ENCODE measurements at regions not wholly inside any gene's neighbourhood (a gene's known extent, or its start where the extent isn't known, plus 50 kb on each side); places are given as distances from the start of the nearest gene placed in this dataset.

DNA sequence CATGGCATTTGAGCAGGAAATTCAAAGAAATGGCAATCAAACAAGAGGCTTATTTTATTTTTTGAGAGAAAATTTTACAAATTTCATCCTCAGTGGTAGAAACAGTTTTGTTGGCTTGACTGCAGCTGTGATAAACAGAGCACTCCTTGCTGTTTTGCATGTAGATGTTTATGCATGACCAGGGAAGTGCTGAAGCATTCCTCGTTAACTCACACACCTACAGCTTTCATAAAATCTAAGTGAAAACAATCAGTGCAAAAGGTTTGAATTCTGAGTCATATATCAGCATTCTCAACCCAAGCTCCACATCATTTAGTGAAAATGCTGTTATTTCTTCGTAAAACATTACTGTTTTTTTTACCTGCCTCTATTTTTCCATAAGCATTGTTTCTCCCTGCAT is 146.6 kb upstream of the CCDC68 start:
- Mint-ChIP-seq H3K9me3 (ENCODE audit: low read depth) (no peaks in the 10 kb centered on the region), H3K27ac (ENCODE audit: unreplicated experiment) (no peak overlapping the region), H3K4me1 (ENCODE audit: low read depth) (peaks cover 15% of the 10 kb centered on the region), H3K36me3 (ENCODE audit: low read depth) (no peaks in the 10 kb centered on the region), H3K27me3 (ENCODE audit: low read depth) (no peaks in the 10 kb centered on the region), H3K4me3 (ENCODE audit: unreplicated experiment) (no peak overlapping the region)
- DNase-seq (ENCODE audit: low spot score): no peak
- TF ChIP-seq, protein P1, sequence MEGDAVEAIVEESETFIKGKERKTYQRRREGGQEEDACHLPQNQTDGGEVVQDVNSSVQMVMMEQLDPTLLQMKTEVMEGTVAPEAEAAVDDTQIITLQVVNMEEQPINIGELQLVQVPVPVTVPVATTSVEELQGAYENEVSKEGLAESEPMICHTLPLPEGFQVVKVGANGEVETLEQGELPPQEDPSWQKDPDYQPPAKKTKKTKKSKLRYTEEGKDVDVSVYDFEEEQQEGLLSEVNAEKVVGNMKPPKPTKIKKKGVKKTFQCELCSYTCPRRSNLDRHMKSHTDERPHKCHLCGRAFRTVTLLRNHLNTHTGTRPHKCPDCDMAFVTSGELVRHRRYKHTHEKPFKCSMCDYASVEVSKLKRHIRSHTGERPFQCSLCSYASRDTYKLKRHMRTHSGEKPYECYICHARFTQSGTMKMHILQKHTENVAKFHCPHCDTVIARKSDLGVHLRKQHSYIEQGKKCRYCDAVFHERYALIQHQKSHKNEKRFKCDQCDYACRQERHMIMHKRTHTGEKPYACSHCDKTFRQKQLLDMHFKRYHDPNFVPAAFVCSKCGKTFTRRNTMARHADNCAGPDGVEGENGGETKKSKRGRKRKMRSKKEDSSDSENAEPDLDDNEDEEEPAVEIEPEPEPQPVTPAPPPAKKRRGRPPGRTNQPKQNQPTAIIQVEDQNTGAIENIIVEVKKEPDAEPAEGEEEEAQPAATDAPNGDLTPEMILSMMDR (IDR thresholded peaks at IDR 0.05): no peak

DNA sequence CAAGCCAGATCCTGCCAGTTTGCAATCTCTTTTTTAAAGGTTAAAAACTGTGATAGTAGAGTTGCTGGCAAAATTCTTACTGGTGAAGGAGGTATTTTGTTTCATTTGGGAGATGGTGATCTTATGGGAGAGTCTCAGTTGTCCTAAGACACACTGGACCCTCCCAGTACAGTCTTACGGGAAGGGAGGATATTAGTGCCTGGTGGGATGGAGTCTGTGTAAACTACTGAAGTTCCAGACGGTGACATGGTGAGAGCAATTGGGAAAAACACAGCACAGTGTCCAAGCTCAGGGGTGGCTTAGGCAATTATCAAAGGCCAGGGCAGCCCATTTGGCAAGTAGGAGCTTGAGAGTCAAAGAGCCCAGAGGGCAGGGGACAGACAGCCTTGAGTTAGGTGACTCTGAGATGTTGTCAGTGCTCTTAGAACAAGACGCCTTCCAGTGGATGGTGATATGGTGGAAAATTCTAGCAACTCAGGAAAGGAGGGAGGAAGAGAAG is 143.7 kb upstream of the CCDC68 start:
- Mint-ChIP-seq H3K27ac (ENCODE audit: unreplicated experiment) (no peak overlapping the region), H3K4me3 (ENCODE audit: unreplicated experiment) (no peak overlapping the region), H3K9me3 (ENCODE audit: low read depth) (no peaks in the 10 kb centered on the region), H3K4me1 (ENCODE audit: low read depth) (peaks cover 16% of the 10 kb centered on the region), H3K27me3 (ENCODE audit: low read depth) (no peaks in the 10 kb centered on the region), H3K36me3 (ENCODE audit: low read depth) (no peaks in the 10 kb centered on the region)
- TF ChIP-seq, protein P1 (IDR thresholded peaks at IDR 0.05): no peak
- no peak for DNase-seq (ENCODE audit: low spot score)

DNA sequence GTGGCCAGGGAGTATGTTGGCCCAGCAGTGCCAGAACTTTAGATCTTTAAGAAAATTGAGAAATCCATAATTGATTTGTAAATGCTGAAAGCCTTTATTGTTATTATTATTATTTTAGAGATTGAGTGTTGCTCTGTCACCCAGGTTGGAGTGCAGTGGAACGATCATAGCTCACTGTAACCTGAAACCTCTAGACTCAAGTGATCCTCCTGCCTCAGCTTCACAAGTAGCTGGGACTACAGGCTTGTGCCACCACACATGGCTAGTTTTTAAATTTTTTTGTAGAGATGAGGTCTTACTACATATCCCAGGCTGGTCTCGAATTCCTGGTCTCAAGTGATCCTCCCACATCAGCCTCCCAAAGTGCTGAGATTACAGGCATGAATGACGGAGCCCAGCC is 143.2 kb upstream of the CCDC68 start:
- no peaks in the 10 kb centered on the region for H3K27me3 Mint-ChIP-seq (ENCODE audit: low read depth)
- peaks cover 21% of the 10 kb centered on the region for H3K4me1 Mint-ChIP-seq (ENCODE audit: low read depth)
- TF ChIP-seq, protein P1 (IDR thresholded peaks at IDR 0.05): no peak
- H3K36me3 Mint-ChIP-seq (ENCODE audit: low read depth): no peaks in the 10 kb centered on the region
- no peak for DNase-seq (ENCODE audit: low spot score)
- no peak overlapping the region for H3K27ac Mint-ChIP-seq (ENCODE audit: unreplicated experiment)
- H3K9me3 Mint-ChIP-seq (ENCODE audit: low read depth): no peaks in the 10 kb centered on the region
- H3K4me3 Mint-ChIP-seq (ENCODE audit: unreplicated experiment): no peak overlapping the region

DNA sequence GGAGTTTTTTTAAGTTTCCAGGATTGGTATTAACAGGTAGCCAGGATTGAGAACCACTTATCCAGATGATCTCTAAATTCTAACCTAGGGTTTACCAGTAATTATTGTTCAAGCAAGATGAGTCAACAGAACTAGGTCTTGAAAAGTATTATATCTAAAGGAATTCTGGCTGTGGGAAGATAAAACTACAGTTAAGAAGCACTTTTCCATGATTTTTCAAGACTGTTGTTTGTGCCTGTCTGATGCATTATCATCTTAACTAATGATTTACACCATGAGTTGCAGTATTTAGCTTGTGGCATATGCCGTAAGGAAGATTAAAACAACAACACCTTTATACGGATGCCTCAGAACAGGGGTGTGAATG is 142.2 kb upstream of the CCDC68 start:
- H3K9me3 Mint-ChIP-seq (ENCODE audit: low read depth): no peaks in the 10 kb centered on the region
- no peaks in the 10 kb centered on the region for H3K36me3 Mint-ChIP-seq (ENCODE audit: low read depth)
- peaks cover 31% of the 10 kb centered on the region for H3K4me1 Mint-ChIP-seq (ENCODE audit: low read depth)
- TF ChIP-seq, protein P1 (IDR thresholded peaks at IDR 0.05): no peak
- no peaks in the 10 kb centered on the region for H3K27me3 Mint-ChIP-seq (ENCODE audit: low read depth)
- no peak for DNase-seq (ENCODE audit: low spot score)
- H3K4me3 Mint-ChIP-seq (ENCODE audit: unreplicated experiment): no peak overlapping the region
- H3K27ac Mint-ChIP-seq (ENCODE audit: unreplicated experiment): no peak overlapping the region

DNA sequence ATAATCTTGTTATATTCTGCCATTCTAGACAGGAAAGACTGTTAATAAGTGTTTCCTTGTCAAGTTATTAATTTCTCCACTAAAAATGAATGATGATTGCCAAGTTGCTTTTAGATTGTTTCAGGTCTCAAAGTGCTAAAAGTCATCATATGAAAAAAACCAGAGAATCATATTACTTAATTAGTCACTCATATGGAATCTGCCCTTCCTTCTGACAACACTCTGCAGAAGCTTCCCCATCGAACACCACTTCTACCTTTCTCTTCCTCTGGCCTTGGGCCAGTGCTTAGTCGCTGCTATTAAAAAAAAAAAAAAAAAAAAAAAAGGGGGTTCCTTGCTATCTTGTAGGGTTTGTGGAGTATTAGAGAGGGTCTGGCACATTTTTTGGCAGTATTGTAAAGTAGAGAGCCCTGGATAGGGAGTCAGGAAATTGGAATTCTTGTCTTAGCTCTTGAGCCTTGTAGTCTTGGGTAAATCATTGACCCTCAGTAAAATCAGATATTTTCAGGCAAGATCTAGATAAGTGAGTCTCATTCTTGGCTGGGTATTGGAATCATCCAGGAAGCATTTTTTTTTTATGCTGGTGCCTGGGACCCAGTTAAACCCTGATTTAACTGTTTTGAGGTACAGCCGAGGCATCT is 141.7 kb upstream of the CCDC68 start:
- H3K27ac Mint-ChIP-seq (ENCODE audit: unreplicated experiment): no peak overlapping the region
- no peaks in the 10 kb centered on the region for H3K36me3 Mint-ChIP-seq (ENCODE audit: low read depth)
- no peak for DNase-seq (ENCODE audit: low spot score)
- H3K4me1 Mint-ChIP-seq (ENCODE audit: low read depth): peaks cover 33% of the 10 kb centered on the region
- H3K4me3 Mint-ChIP-seq (ENCODE audit: unreplicated experiment): no peak overlapping the region
- TF ChIP-seq, protein P1 (IDR thresholded peaks at IDR 0.05): no peak
- H3K9me3 Mint-ChIP-seq (ENCODE audit: low read depth): no peaks in the 10 kb centered on the region
- H3K27me3 Mint-ChIP-seq (ENCODE audit: low read depth): no peaks in the 10 kb centered on the region
